Caco-2 (cell line): ENCODE measurements at regions not wholly inside any gene's neighbourhood (a gene's known extent, or its start where the extent isn't known, plus 50 kb on each side); places are given as distances from the start of the nearest gene placed in this dataset.

ENCODE experiments used
- BruUV-seq: library from RNA; stranded (reverse); fragments of 400-500 nt; replicated peaks from 2 replicates; lab custom pipeline; 2021; lab: Mats Ljungman, UMichigan
- CTCF ChIA-PET: fragments of 300-600 bp; sonication (Branson Sonifier 250); formaldehyde crosslinking; loops from one replicate; lab custom pipeline; 2022; ENCODE audit warnings: antibody characterized with exemption; lab: Charles Lee
- POLR2A ChIA-PET: fragments of 300-600 bp; sonication (Branson Sonifier 250); formaldehyde crosslinking; loops from one replicate; lab custom pipeline; 2022; ENCODE audit warnings: antibody characterized with exemption; lab: Charles Lee
- DNase-seq, 2 experiments: peaks; one replicate each; pipeline versions ENCODE4 v3.0.0 to v3.0.0-alpha.2; 2020 to 2022
- H3K27me3 ChIP-seq: replicated peaks from 2 replicates; pipeline ENCODE4 v1.6.0; 2011; ENCODE audit warnings: low read length; ENCODE audit not compliant: control insufficient read depth, insufficient read depth
- H3K36me3 ChIP-seq: 2 replicates; pipeline ENCODE4 v1.5.1; 2011; ENCODE audit warnings: low read length; ENCODE audit not compliant: control insufficient read depth, insufficient read depth
- H3K4me1 ChIP-seq: fragments of 250-450 bp; sonication (Bioruptor Pico); 2 replicates; pipeline ENCODE4 v1.5.1; 2020; ENCODE audit warnings: mild to moderate bottlenecking
- H3K4me3 ChIP-seq: 2 replicates; pipeline ENCODE4 v1.5.1; 2011; ENCODE audit warnings: low read depth, mild to moderate bottlenecking, control low read depth, low read length
- H3K9me3 ChIP-seq: fragments of 250-450 bp; sonication (Bioruptor Pico); 2 replicates; pipeline ENCODE4 v1.5.1; 2020; ENCODE audit warnings: mild to moderate bottlenecking, moderate library complexity
- H3K27ac Mint-ChIP-seq: one replicate; pipeline ENCODE4 v1.8.0; 2022; ENCODE audit warnings: mixed read lengths; ENCODE audit not compliant: unreplicated experiment
- H3K27me3 Mint-ChIP-seq: one replicate; pipeline ENCODE4 v1.8.0; 2022; ENCODE audit warnings: mixed read lengths; ENCODE audit not compliant: insufficient read depth, unreplicated experiment
- H3K36me3 Mint-ChIP-seq: one replicate; pipeline ENCODE4 v1.8.0; 2022; ENCODE audit warnings: mild to moderate bottlenecking, mixed read lengths; ENCODE audit not compliant: insufficient read depth, unreplicated experiment
- H3K4me1 Mint-ChIP-seq: one replicate; pipeline ENCODE4 v1.8.0; 2022; ENCODE audit warnings: low read depth, mixed read lengths; ENCODE audit not compliant: unreplicated experiment
- H3K4me3 Mint-ChIP-seq: one replicate; pipeline ENCODE4 v1.8.0; 2022; ENCODE audit warnings: mild to moderate bottlenecking, moderate library complexity, mixed read lengths; ENCODE audit not compliant: unreplicated experiment
- H3K9me3 Mint-ChIP-seq: one replicate; pipeline ENCODE4 v1.8.0; 2022; ENCODE audit warnings: mixed read lengths; ENCODE audit not compliant: unreplicated experiment
- CTCF ChIP-seq, 2 experiments: fragments of 200-600 bp in 1 of 2; IDR thresholded peaks; 1 replicate in 1 of 2; 2 replicates in 1 of 2; pipeline versions ENCODE4 v1.5.1 to v1.8.0; 2011 to 2022; ENCODE audit warnings: antibody characterized with exemption in 1 of 2, control low read depth in 1 of 2, inconsistent platforms in 1 of 2, low read depth in 1 of 2, low read length in 1 of 2, mild to moderate bottlenecking in 1 of 2, moderate library complexity in 1 of 2; ENCODE audit not compliant: insufficient read depth in 1 of 2, severe bottlenecking in 1 of 2, unreplicated experiment in 1 of 2
- intact Hi-C: fragments of 100-400 bp; cut with micrococcal nuclease; formaldehyde crosslinking; loops from one replicate; pipeline ENCODE4 v1.10.0; 2022; ENCODE audit not compliant: unreplicated experiment

GRCh38 chr12:98343002-98343567 lies 172.3 kb upstream of the TMPO start:
- DNase-seq = no peak
- intact Hi-C loops = no loop called here
- Histone ChIP-seq H3K36me3 (no peaks in the 10 kb centered on the region), H3K27me3 (no peaks in the 10 kb centered on the region), H3K9me3 (no peaks in the 10 kb centered on the region; the same call in 1 of the 2 replicates), H3K4me3 (no peak overlapping the region), H3K4me1 (no peaks in the 10 kb centered on the region)
- Mint-ChIP-seq H3K4me3 (no peak overlapping the region), H3K27me3 (no peaks in the 10 kb centered on the region), H3K4me1 (no peaks in the 10 kb centered on the region), H3K9me3 (no peaks in the 10 kb centered on the region), H3K27ac (no peak overlapping the region), H3K36me3 (no peaks in the 10 kb centered on the region)
- POLR2A ChIA-PET = interaction anchor here (0.6 kb wide), 1 partner anchor 56 kb away, joined by 3 read pairs; no protein-coding TSS in a partner anchor
- BruUV-seq = no TSS peak
- no peak for TF ChIP-seq CTCF (IDR thresholded peaks at IDR 0.05; ENCODE audit: insufficient read depth in 1 of 2, low read depth in 1 of 2, low read length in 1 of 2, severe bottlenecking in 1 of 2, unreplicated experiment in 1 of 2)
- CTCF ChIA-PET = no interaction called here

- Histone ChIP-seq H3K36me3 (no peaks in the 10 kb centered on the region), H3K4me1 (no peaks in the 10 kb centered on the region), H3K9me3 (no peaks in the 10 kb centered on the region; the same call in 1 of the 2 replicates), H3K4me3 (no peak overlapping the region), H3K27me3 (no peaks in the 10 kb centered on the region)
- ChIA-PET CTCF (interaction anchor here (0.6 kb wide), 1 partner anchor 9 kb away, joined by 3 read pairs; no protein-coding TSS in a partner anchor), POLR2A (no interaction called here)
- BruUV-seq = no TSS peak
- intact Hi-C loops = no loop called here
- H3K36me3 Mint-ChIP-seq = no peaks in the 10 kb centered on the region
- DNase-seq = no peak
- H3K4me3 Mint-ChIP-seq = no peak overlapping the region
- H3K4me1 Mint-ChIP-seq = no peaks in the 10 kb centered on the region
- TF ChIP-seq CTCF (IDR thresholded peaks at IDR 0.05; ENCODE audit: insufficient read depth in 1 of 2, low read depth in 1 of 2, low read length in 1 of 2, severe bottlenecking in 1 of 2, unreplicated experiment in 1 of 2) = no peak
- H3K27me3 Mint-ChIP-seq = no peaks in the 10 kb centered on the region
- no peaks in the 10 kb centered on the region for H3K9me3 Mint-ChIP-seq
- H3K27ac Mint-ChIP-seq = no peak overlapping the region
Observed at GRCh38 chr12:98344046-98344930, 171.1 kb upstream of the TMPO start.

GRCh38 chr12:98345308-98345876 lies 170.0 kb upstream of the TMPO start:
- Mint-ChIP-seq H3K9me3 (no peaks in the 10 kb centered on the region), H3K27ac (no peak overlapping the region), H3K4me3 (no peak overlapping the region), H3K27me3 (no peaks in the 10 kb centered on the region), H3K36me3 (no peaks in the 10 kb centered on the region), H3K4me1 (no peaks in the 10 kb centered on the region)
- no peaks in the 10 kb centered on the region for H3K4me1 ChIP-seq
- ChIA-PET POLR2A (no interaction called here), CTCF (no interaction called here)
- intact Hi-C loops = no loop called here
- no peaks in the 10 kb centered on the region for H3K36me3 ChIP-seq
- TF ChIP-seq CTCF (IDR thresholded peaks at IDR 0.05; ENCODE audit: insufficient read depth in 1 of 2, low read depth in 1 of 2, low read length in 1 of 2, severe bottlenecking in 1 of 2, unreplicated experiment in 1 of 2) = no peak
- no peak overlapping the region for H3K4me3 ChIP-seq
- no peaks in the 10 kb centered on the region for H3K27me3 ChIP-seq
- H3K9me3 ChIP-seq = no peaks in the 10 kb centered on the region; the same call in 1 of the 2 replicates
- BruUV-seq = no TSS peak
- peak in 1 of 2 experiments; percentile 54 for DNase-seq
